GM12878 (cell line): ENCODE measurements at regions not wholly inside any gene's neighbourhood (a gene's known extent, or its start where the extent isn't known, plus 50 kb on each side); places are given as distances from the start of the nearest gene placed in this dataset.

Experiments used
- ATAC-seq: fragments of 200-7000 bp; cut with Tn5 transposase; 3 replicates; pipeline ENCODE4 v1.9.1; 2020; ENCODE audit warnings: mild to moderate bottlenecking, moderate library complexity
- BruUV-seq: library from RNA; stranded (reverse); fragments of 400-500 nt; replicated peaks from 2 replicates; lab custom pipeline; 2021; lab: Mats Ljungman, UMichigan
- CTCF ChIA-PET: fragments of 300-600 bp; sonication (Branson Sonifier 250); formaldehyde crosslinking; extraction: SDS; loops from one replicate; lab custom pipeline; 2021; ENCODE audit warnings: inconsistent platforms; lab: Yijun Ruan, JAX
- POLR2A ChIA-PET: fragments of 350-600 bp; formaldehyde crosslinking; extraction: SDS; loops from one replicate; lab custom pipeline; 2021; ENCODE audit warnings: inconsistent platforms; lab: Charles Lee
- RAD21 ChIA-PET: fragments of 300-600 bp; sonication (Branson Sonifier 250); formaldehyde crosslinking; loops from one replicate; lab custom pipeline; 2023; ENCODE audit warnings: antibody characterized with exemption; ENCODE audit not compliant: unreplicated experiment; lab: Charles Lee
- SMC1A ChIA-PET: fragments of 300-600 bp; sonication (Branson Sonifier 250); formaldehyde crosslinking; loops from one replicate; lab custom pipeline; 2023; ENCODE audit not compliant: unreplicated experiment, uncharacterized antibody; lab: Charles Lee
- DNase-seq: peaks from one replicate; pipeline ENCODE4 v3.0.0-alpha.2; 2011; ENCODE audit warnings: low read depth, low spot score
- FAIRE-seq: peaks from 3 replicates; lab custom pipeline; 2011; peaks lifted over from hg19 to GRCh38; lab: Jason Lieb, UNC
- H2AFZ ChIP-seq: 2 replicates; pipeline ENCODE4 v1.6.0; 2011; ENCODE audit warnings: low read depth, low read length, control low read depth; ENCODE audit not compliant: control insufficient read depth
- H3K27ac ChIP-seq: 2 replicates; pipeline ENCODE4 v1.5.1; 2011; ENCODE audit warnings: control low read depth; ENCODE audit not compliant: control insufficient read depth, insufficient read depth
- H3K27me3 ChIP-seq, 2 experiments: replicated peaks in 1 of 2; 2 replicates each; pipeline versions ENCODE4 v1.6.0 to v1.6.1; 2011; ENCODE audit warnings: low read length in 1 of 2; ENCODE audit not compliant: control insufficient read depth in 2 of 2, insufficient read depth in 2 of 2
- H3K36me3 ChIP-seq, 2 experiments: 2 replicates each; pipeline ENCODE4 v1.5.1; 2011; ENCODE audit warnings: low read length in 1 of 2; ENCODE audit not compliant: control insufficient read depth in 2 of 2, insufficient read depth in 2 of 2
- H3K4me1 ChIP-seq: 2 replicates; pipeline ENCODE4 v1.6.1; 2011; ENCODE audit warnings: mild to moderate bottlenecking, low read length, moderate library complexity, mixed read lengths; ENCODE audit not compliant: control insufficient read depth, insufficient read depth
- H3K4me2 ChIP-seq: 2 replicates; pipeline ENCODE4 v1.6.0; 2011; ENCODE audit warnings: control low read depth; ENCODE audit not compliant: control insufficient read depth, insufficient read depth
- H3K4me3 ChIP-seq: fragments of 200-600 bp; sonication (generic); 2 replicates; pipeline ENCODE4 v1.5.1; 2016
- H3K79me2 ChIP-seq: 2 replicates; pipeline ENCODE4 v1.6.0; 2011; ENCODE audit warnings: low read length; ENCODE audit not compliant: control insufficient read depth, insufficient read depth
- H3K9ac ChIP-seq: 2 replicates; pipeline ENCODE4 v1.8.0; 2011; ENCODE audit warnings: low read length, control low read depth, mixed read lengths; ENCODE audit not compliant: control insufficient read depth, insufficient read depth
- H3K9me3 ChIP-seq: replicated peaks from 3 replicates; pipeline ENCODE4 v1.5.1; 2011; ENCODE audit warnings: mild to moderate bottlenecking, low read length; ENCODE audit not compliant: control insufficient read depth, insufficient read depth
- H4K20me1 ChIP-seq: 2 replicates; pipeline ENCODE4 v1.6.0; 2011; ENCODE audit not compliant: control insufficient read depth, insufficient read depth
- RELA ChIP-seq: fragments of 450-650 bp; IDR thresholded peaks from 2 replicates; pipeline ENCODE4 v1.8.0; 2014; ENCODE audit warnings: borderline replicate concordance; ENCODE audit not compliant: partially characterized antibody
- SIN3A ChIP-seq: IDR thresholded peaks from 2 replicates; pipeline ENCODE4 v1.6.1; 2012; ENCODE audit warnings: low read depth, low read length, improper control_type of control experiment
- SREBF2 ChIP-seq: IDR thresholded peaks from 2 replicates; pipeline ENCODE4 v1.6.1; 2012; ENCODE audit warnings: mild to moderate bottlenecking, low read length
- ZNF592 ChIP-seq: fragments of 450-650 bp; IDR thresholded peaks from 2 replicates; pipeline ENCODE4 v1.6.1; 2017; ENCODE audit warnings: mild to moderate bottlenecking, moderate library complexity
- WGBS: methylation state at CpG from one replicate; pipeline ENCODE4 v1.1.6; 2016; ENCODE audit warnings: low lambda C conversion rate; ENCODE audit not compliant: insufficient replicate concordance, insufficient coverage; ENCODE audit errors: missing lambda C conversion rate; 5-methylcytosine and 5-hydroxymethylcytosine counted together
- in situ Hi-C: fragments of 300-500 bp; cut with MboI; formaldehyde crosslinking; loops from 9 replicates; pipeline ENCODE4 v1.14.3; 2018; ENCODE audit warnings: mixed read lengths
- intact Hi-C: fragments of 100-400 bp; cut with micrococcal nuclease; formaldehyde crosslinking; loops from one replicate; pipeline ENCODE4 v1.14.2; 2022; ENCODE audit not compliant: unreplicated experiment

DNA sequence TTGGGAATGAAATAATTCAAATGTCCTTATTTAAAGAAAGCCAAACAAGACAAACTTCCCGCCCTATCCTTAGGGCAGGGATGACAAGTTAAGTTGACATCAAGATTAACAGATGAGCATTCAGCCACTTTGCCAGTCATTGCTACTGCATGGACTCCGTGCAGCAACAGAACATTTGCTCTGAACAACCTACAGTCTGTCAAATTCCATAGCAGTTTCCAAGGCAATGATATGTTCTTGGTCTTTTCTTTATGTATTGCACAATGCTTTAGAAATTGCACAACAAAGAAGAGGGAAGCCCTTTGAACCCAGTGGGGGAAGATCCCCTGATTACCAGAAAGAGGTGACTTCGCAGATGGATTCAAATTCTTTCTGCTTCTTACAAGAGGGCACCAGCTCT is 269.8 kb downstream of the BCAT1 start:
- ChIA-PET SMC1A (no interaction called here), CTCF (no interaction called here), RAD21 (no interaction called here), POLR2A (no interaction called here)
- Histone ChIP-seq H3K4me1 (no peaks in the 10 kb centered on the region), H3K4me2 (no peak overlapping the region), H2AFZ (no peak overlapping the region), H3K27me3 (peaks cover 0 to 4% of the 10 kb centered on the region in 2 experiments; a peak in 1 of 4 replicates), H3K9me3 (no peaks in the 10 kb centered on the region), H3K27ac (no peak overlapping the region), H3K36me3 (no peaks in the 10 kb centered on the region), H4K20me1 (no peaks in the 10 kb centered on the region), H3K9ac (no peak overlapping the region), H3K4me3 (no peak overlapping the region), H3K79me2 (no peaks in the 10 kb centered on the region)
- FAIRE-seq, result no peak
- 41% methylated on average over 3 of the region's 3 CpGs for WGBS
- no TSS peak for BruUV-seq
- ATAC-seq, result no peak
- DNase-seq, result no peak
- in situ Hi-C loops (no loop called here), intact Hi-C loops (no loop called here)
- no peak for TF ChIP-seq ZNF592

DNA sequence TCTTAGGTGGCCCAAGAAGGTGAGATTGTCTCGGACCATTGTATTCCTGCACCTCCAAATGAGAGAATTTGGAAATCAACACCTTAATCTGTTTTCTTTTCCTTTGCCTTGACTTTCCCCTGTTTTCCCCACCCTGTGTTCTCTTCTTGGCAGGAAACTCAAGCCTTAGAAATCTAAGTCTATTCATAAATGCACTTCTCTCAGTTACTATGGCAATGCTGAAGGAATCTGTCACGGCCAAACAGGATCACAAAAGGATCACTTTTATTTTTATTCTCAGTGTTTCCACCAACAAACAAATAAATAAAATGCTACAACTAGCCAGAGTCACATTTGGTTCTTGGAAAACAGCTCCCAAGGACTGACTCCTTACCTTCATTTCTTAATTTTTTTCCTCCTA is 270.5 kb downstream of the BCAT1 start:
- Histone ChIP-seq H3K4me1 (no peaks in the 10 kb centered on the region), H3K4me3 (no peak overlapping the region), H3K79me2 (no peaks in the 10 kb centered on the region), H4K20me1 (no peaks in the 10 kb centered on the region), H3K36me3 (no peaks in the 10 kb centered on the region), H3K9me3 (no peaks in the 10 kb centered on the region), H3K27me3 (peaks cover 0 to 4% of the 10 kb centered on the region in 2 experiments; a peak in 1 of 4 replicates), H2AFZ (no peak overlapping the region), H3K4me2 (no peak overlapping the region), H3K9ac (no peak overlapping the region), H3K27ac (no peak overlapping the region)
- ATAC-seq (no peak), FAIRE-seq (no peak), DNase-seq (no peak)
- ChIA-PET RAD21 (no interaction called here), CTCF (no interaction called here), SMC1A (no interaction called here), POLR2A (no interaction called here)
- no peak for TF ChIP-seq SIN3A
- TF ChIP-seq RELA, result no peak
- TF ChIP-seq SREBF2, result no peak
- no TSS peak for BruUV-seq
- 46% methylated on average over 2 of the region's 2 CpGs for WGBS
- intact Hi-C loops (no loop called here), in situ Hi-C loops (no loop called here)
